ENCODE measurements at regions not wholly inside any gene's neighbourhood (a gene's known extent, or its start where the extent isn't known, plus 50 kb on each side); places are given as distances from the start of the nearest gene placed in this dataset.
"Not testable (repeated sequence)": the region's sequence is repeated elsewhere in the genome, so short reads cannot be mapped to it uniquely, and the experiment has no call there.

- no peak for TF ChIP-seq MAX (IDR thresholded peaks at IDR 0.05; ENCODE audit: low read depth, low read length)
- TF ChIP-seq MYC (IDR thresholded peaks at IDR 0.05; ENCODE audit: low read depth, low read length), result no peak
- no peak for TF ChIP-seq POLR2A (IDR thresholded peaks at IDR 0.05; ENCODE audit: extremely low read depth, insufficient read length)
- TF ChIP-seq CTCF (IDR thresholded peaks at IDR 0.05; ENCODE audit: low read depth, low read length), result no peak
- H3K4me3 ChIP-seq (ENCODE audit: low read depth, low read length), result no peak overlapping the region
- DNase-seq (ENCODE audit: low read depth), result no peak
These were observed 549.5 kb upstream of the GNPDA2 start for GRCh38 chr4:45275862-45276261.

GRCh38 chr4:45248106-45248505 lies 521.8 kb upstream of the GNPDA2 start:
- DNase-seq (ENCODE audit: low read depth); H3K4me3 ChIP-seq (ENCODE audit: low read depth, low read length): not testable (repeated sequence)

GRCh38 chr4:45241976-45242375 lies 515.6 kb upstream of the GNPDA2 start:
- TF ChIP-seq MYC (IDR thresholded peaks at IDR 0.05; ENCODE audit: low read depth, low read length) (no peak), POLR2A (IDR thresholded peaks at IDR 0.05; ENCODE audit: extremely low read depth, insufficient read length) (no peak), CTCF (IDR thresholded peaks at IDR 0.05; ENCODE audit: low read depth, low read length) (no peak), MAX (IDR thresholded peaks at IDR 0.05; ENCODE audit: low read depth, low read length) (no peak)
- DNase-seq (ENCODE audit: low read depth), result no peak
- no peak overlapping the region for H3K4me3 ChIP-seq (ENCODE audit: low read depth, low read length)

- TF ChIP-seq MYC (IDR thresholded peaks at IDR 0.05; ENCODE audit: low read depth, low read length) (no peak), POLR2A (IDR thresholded peaks at IDR 0.05; ENCODE audit: extremely low read depth, insufficient read length) (no peak), CTCF (IDR thresholded peaks at IDR 0.05; ENCODE audit: low read depth, low read length) (no peak), MAX (IDR thresholded peaks at IDR 0.05; ENCODE audit: low read depth, low read length) (no peak)
These were observed 502.9 kb upstream of the GNPDA2 start for GRCh38 chr4:45229206-45229605.

GRCh38 chr4:45215976-45216542 lies 489.7 kb upstream of the GNPDA2 start:
- TF ChIP-seq CTCF (IDR thresholded peaks at IDR 0.05; ENCODE audit: low read depth, low read length) (no peak), MYC (IDR thresholded peaks at IDR 0.05; ENCODE audit: low read depth, low read length) (no peak), POLR2A (IDR thresholded peaks at IDR 0.05; ENCODE audit: extremely low read depth, insufficient read length) (no peak), MAX (IDR thresholded peaks at IDR 0.05; ENCODE audit: low read depth, low read length) (no peak)
- no peak for DNase-seq (ENCODE audit: low read depth)
- H3K4me3 ChIP-seq (ENCODE audit: low read depth, low read length), result no peak overlapping the region

More at GRCh38 chr4:45229206-45229605, 502.9 kb upstream of the GNPDA2 start:
- no peak overlapping the region for H3K4me3 ChIP-seq (ENCODE audit: low read depth, low read length)
- no peak for DNase-seq (ENCODE audit: low read depth)

GRCh38 chr4:45208476-45208875 lies 482.1 kb upstream of the GNPDA2 start:
- DNase-seq (ENCODE audit: low read depth); H3K4me3 ChIP-seq (ENCODE audit: low read depth, low read length): not testable (repeated sequence)

GRCh38 chr4:45207864-45208331 lies 481.5 kb upstream of the GNPDA2 start:
- DNase-seq (ENCODE audit: low read depth); H3K4me3 ChIP-seq (ENCODE audit: low read depth, low read length): not testable (repeated sequence)

- not testable (repeated sequence) for H3K4me3 ChIP-seq (ENCODE audit: low read depth, low read length); DNase-seq (ENCODE audit: low read depth)
These were observed 481.0 kb upstream of the GNPDA2 start for GRCh38 chr4:45207241-45207863.

Measured in NB4 (cell line).